ENCODE measurements at regions not wholly inside any gene's neighbourhood (a gene's known extent, or its start where the extent isn't known, plus 50 kb on each side); places are given as distances from the start of the nearest gene placed in this dataset.

- TF ChIP-seq EP300 (IDR thresholded peaks at IDR 0.05; ENCODE audit: borderline replicate concordance in 1 of 2, control insufficient read depth in 1 of 2, low read depth in 2 of 2, low read length in 2 of 2) (no peak), POU2F2 (IDR thresholded peaks at IDR 0.05; ENCODE audit: borderline replicate concordance, low read depth, low read length) (no peak), NR2C1 (IDR thresholded peaks at IDR 0.05) (no peak), CREM (IDR thresholded peaks at IDR 0.05; ENCODE audit: low read depth) (no peak), YBX1 (IDR thresholded peaks at IDR 0.05) (no peak), ZBTB33 (IDR thresholded peaks at IDR 0.05) (no peak), CEBPZ (IDR thresholded peaks at IDR 0.05; ENCODE audit: low read depth, low read length) (no peak)
These were observed 620.6 kb upstream of the CDH18 start (continued) for GRCh38 chr5:20608567-20608966.

All from GM12878 (cell line).